Ovary (tissue), 3 donors: ENCODE measurements at regions not wholly inside any gene's neighbourhood (a gene's known extent, or its start where the extent isn't known, plus 50 kb on each side); places are given as distances from the start of the nearest gene placed in this dataset.

ENCODE experiments used
- CTCF ChIP-seq, 3 donors: fragments of 450-650 bp in 2 of 3; fragments of 200-600 bp in 1 of 3; IDR thresholded peaks; one replicate each; pipeline versions ENCODE4 v1.5.1 to v1.8.0; 2016 to 2022; ENCODE audit warnings: antibody characterized with exemption in 3 of 3, mild to moderate bottlenecking in 1 of 3
- EP300 ChIP-seq: sonication (generic); formaldehyde crosslinking; IDR thresholded peaks from one replicate; pipeline ENCODE4 v1.6.1; 2017; ENCODE audit warnings: antibody characterized with exemption
- POLR2A ChIP-seq: fragments of 450-650 bp; IDR thresholded peaks from one replicate; pipeline ENCODE4 v1.6.1; 2017; ENCODE audit warnings: antibody characterized with exemption, mild to moderate bottlenecking, moderate library complexity
- donor health status: DM: no; HTN: no; CAD: no.

- TF ChIP-seq CTCF (IDR thresholded peaks at IDR 0.05), result no peak
- no peak for TF ChIP-seq EP300
- TF ChIP-seq POLR2A, result no peak
Observed at GRCh38 chr15:62552444-62552843, 387.4 kb upstream of the C2CD4B start.
